GM12801 (cell line): ENCODE measurements at regions not wholly inside any gene's neighbourhood (a gene's known extent, or its start where the extent isn't known, plus 50 kb on each side); places are given as distances from the start of the nearest gene placed in this dataset.

Source experiments
- TF ChIP-seq, protein P1 (sequence below): IDR thresholded peaks from one replicate; pipeline ENCODE4 v1.5.1; 2011; ENCODE audit warnings: control low read depth; ENCODE audit not compliant: insufficient read length; ENCODE audit errors: extremely low read depth

DNA sequence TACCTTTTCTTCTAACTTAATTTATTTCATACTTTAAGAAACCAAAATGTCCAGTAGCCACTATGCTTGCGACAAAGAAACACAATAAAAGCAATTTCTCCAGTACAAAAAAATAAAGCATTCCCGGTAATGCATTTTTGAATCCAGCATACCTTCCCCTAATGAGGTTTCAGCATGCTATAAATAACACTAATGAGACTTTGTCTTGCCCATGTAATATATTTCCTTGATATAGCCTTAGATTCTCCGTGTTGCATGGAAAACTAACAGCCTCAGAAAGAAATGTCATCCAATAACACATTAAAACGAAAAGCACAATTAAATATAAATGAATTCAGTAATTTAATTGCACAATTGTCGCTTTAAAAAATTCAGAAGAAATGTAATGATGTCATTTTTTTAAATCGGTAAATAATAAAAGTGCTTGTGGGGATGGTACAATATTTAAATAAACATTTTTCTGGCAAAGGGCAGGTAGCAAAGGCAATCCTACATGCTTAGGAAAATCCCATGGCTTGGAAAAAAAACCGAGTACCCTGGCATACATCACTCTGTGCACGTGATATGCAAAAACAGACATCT, 225.2 kb upstream of the PPARGC1A start:
- TF ChIP-seq, protein P1, sequence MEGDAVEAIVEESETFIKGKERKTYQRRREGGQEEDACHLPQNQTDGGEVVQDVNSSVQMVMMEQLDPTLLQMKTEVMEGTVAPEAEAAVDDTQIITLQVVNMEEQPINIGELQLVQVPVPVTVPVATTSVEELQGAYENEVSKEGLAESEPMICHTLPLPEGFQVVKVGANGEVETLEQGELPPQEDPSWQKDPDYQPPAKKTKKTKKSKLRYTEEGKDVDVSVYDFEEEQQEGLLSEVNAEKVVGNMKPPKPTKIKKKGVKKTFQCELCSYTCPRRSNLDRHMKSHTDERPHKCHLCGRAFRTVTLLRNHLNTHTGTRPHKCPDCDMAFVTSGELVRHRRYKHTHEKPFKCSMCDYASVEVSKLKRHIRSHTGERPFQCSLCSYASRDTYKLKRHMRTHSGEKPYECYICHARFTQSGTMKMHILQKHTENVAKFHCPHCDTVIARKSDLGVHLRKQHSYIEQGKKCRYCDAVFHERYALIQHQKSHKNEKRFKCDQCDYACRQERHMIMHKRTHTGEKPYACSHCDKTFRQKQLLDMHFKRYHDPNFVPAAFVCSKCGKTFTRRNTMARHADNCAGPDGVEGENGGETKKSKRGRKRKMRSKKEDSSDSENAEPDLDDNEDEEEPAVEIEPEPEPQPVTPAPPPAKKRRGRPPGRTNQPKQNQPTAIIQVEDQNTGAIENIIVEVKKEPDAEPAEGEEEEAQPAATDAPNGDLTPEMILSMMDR: no peak

DNA sequence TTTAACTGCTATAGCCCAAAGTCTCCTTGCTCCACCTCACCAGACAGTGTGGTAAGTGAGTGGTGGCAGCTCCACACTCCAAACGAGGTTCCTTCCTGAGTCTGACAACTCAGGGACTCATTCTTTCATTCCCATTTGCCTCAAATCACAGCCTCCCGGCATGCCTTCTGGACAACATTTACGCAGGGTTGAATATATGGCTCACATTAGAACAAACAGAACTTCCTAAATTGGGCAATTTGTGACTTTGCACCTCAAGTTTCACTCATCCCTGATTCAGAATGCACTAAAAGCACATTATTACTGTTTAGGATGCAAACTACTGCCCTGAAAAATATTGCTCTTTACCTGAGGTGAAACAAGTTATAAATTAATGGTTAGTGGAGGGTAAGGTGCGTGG, 224.6 kb upstream of the PPARGC1A start:
- TF ChIP-seq, protein P1: no peak

DNA sequence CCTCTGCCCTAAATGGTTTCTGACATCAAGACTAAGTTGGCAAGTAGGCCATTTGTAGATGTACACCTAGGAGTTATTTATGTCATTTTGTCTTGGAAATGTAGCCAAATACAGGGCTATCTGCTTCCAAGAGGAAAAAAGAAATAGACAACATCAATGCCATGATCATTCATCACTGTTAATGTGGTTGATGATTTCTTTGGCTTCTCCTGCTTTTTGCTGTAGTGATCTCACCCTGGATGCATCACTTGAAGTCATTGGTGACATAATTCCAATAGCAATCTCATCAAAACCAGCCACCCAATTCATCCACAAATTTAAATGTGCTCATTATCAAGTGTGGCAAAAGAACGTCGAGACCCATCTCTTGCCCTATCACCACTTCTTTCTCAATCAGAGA, 222.6 kb upstream of the PPARGC1A start:
- TF ChIP-seq, protein P1: no peak

DNA sequence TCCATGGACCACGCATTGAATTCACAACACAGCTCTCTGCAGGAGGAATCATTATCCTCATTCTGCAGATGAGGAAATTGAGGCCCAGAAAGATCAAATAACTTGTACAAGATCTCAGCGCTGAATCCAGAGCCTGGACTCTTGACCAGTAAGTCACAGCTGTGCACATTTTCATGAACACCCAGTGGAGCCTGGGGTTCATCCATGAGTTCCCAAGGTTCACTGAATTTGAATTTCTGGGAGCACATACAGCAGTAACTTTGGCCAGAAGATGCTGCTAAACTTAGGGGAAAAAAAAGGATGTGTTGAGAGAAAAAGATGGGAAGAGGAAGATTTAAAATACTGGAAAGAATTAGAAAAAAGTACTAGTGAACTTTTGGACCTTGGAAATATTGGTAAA, 218.7 kb upstream of the PPARGC1A start:
- TF ChIP-seq, protein P1: no peak

DNA sequence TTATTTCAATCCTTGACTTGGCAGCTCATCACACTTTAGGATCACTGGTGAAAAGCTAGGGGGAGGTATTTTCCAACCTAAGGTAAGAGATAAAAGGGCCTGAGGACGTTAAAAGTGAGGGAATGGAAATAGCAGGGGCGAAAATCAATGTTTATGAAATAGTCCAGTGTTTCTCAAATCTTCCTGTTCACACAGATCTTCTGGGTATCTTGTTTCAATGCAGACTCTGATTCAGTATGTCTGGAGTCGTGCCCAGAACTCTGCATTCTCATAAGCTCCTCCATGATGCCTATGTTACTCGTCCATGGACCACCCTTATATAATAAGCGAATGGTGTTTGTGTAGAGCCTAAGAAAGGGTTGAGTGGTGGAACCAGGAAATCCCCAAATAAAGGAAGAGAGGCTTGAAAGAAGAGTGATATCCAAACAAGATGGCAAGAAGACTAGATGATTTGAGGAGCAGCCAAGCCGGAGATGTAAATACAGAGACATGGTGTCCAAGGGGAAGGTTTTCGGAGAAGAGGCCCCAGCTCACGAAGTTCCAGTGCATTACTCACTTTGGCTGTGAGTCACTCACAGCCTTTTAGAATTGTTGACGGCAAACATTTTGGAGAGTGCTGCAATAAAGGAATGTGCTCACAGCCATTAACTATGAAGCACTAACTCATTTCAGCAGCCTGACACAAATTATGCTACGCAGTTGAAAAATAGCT, 215.6 kb upstream of the PPARGC1A start:
- TF ChIP-seq, protein P1: no peak

DNA sequence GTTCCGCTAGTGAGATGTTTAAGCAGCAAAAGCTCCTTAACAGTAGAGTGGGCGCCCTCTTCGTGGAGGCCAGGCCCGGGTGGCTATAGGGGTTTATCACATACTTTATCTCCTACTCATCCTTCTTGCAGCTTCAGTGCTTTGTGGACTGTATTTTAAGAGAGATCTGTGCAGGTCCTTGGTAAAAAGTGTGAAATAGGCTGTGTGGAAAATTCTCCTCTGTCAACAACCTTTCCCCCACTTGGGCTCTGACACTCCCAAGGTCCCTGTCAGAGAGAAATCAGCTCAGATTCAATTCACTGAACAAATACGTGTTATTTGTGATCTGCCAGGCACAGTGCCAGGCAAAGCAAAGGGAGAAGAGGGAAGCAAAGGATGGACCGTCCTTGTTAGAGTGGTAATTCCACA, 214.3 kb upstream of the PPARGC1A start:
- TF ChIP-seq, protein P1: no peak

DNA sequence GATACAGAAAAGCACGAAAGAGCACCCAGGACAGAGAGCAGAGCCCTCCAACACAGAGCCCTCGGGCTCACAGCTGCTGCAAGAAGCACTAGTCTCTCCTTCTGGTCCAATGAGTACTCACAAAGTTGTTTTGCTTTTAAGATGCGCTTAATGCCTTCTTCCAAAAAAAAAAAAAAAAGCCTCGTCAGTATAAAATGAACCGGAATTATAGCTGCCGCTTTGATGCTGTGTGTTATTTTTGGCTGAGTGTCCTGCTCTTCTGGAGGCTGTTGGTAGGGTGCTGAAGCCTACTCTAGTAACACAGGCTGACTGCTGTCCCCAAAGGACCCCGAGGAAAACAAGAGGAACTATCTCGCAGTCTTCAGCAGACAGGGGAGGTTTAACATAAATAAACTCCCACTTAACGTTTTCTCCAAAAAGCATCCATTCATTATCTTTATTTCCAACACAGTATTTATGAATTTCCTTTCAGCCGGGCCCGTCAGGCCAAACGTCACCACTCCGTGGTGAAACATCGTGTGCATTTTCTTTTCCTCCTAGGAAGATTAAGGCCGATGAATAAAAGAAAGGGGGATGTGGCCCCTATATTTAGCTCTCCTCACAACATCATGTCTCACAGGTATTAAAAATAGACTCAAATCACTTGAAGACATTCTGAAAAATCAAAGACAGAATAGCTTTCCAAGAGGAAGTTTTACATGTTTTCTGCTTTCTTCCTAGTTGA, 213.7 kb upstream of the PPARGC1A start:
- TF ChIP-seq, protein P1: no peak
